Endothelial cell of umbilical vein (primary cell): ENCODE measurements at regions not wholly inside any gene's neighbourhood (a gene's known extent, or its start where the extent isn't known, plus 50 kb on each side); places are given as distances from the start of the nearest gene placed in this dataset.

ENCODE experiments used
- BruUV-seq: library from RNA; stranded (reverse); fragments of 400-500 nt; replicated peaks from 2 replicates; lab custom pipeline; 2021; lab: Mats Ljungman, UMichigan
- CTCF ChIA-PET: fragments of 300-600, 350-600 bp; sonication (Branson Sonifier 250); formaldehyde crosslinking; loops from one replicate; lab custom pipeline; 2021; ENCODE audit warnings: antibody characterized with exemption, inconsistent platforms; lab: Charles Lee
- POLR2A ChIA-PET: fragments of 300-600, 350-600 bp; sonication (Branson Sonifier 250); formaldehyde crosslinking; loops from one replicate; lab custom pipeline; 2021; ENCODE audit warnings: antibody characterized with exemption, inconsistent platforms; lab: Charles Lee
- DNase-seq: peaks from one replicate; pipeline ENCODE4 v3.0.0-alpha.2; 2011; ENCODE audit warnings: low read depth, low spot score
- FAIRE-seq: peaks from 2 replicates; lab custom pipeline; 2011; peaks lifted over from hg19 to GRCh38; lab: Jason Lieb, UNC
- H2AFZ ChIP-seq: 2 replicates; pipeline ENCODE4 v1.6.0; 2012; ENCODE audit warnings: low read depth, low read length, control low read depth, inconsistent platforms
- H3K27ac ChIP-seq: 2 replicates; pipeline ENCODE4 v1.5.1; 2011; ENCODE audit warnings: low read depth, mild to moderate bottlenecking, control low read depth, low read length, moderate library complexity; ENCODE audit not compliant: insufficient read depth
- H3K27me3 ChIP-seq, 2 experiments: 2 replicates each; pipeline versions ENCODE4 v1.6.0 to v1.6.1; 2011; ENCODE audit warnings: low read length in 2 of 2, mixed read lengths in 1 of 2; ENCODE audit not compliant: control insufficient read depth in 2 of 2, insufficient read depth in 2 of 2
- H3K36me3 ChIP-seq, 2 experiments: 2 replicates in 1 of 2; 3 replicates in 1 of 2; pipeline ENCODE4 v1.5.1; 2011; ENCODE audit warnings: low read length in 2 of 2, mild to moderate bottlenecking in 1 of 2, moderate library complexity in 1 of 2; ENCODE audit not compliant: control insufficient read depth in 2 of 2, insufficient read depth in 2 of 2; ENCODE audit errors: extremely low read depth in 1 of 2
- H3K4me1 ChIP-seq: 3 replicates; pipeline ENCODE4 v1.5.1; 2011; ENCODE audit warnings: mild to moderate bottlenecking, low read length; ENCODE audit not compliant: control insufficient read depth, insufficient read depth; ENCODE audit errors: extremely low read depth
- H3K4me2 ChIP-seq: 2 replicates; pipeline ENCODE4 v1.6.1; 2011; ENCODE audit warnings: low read length, control low read depth, mixed read lengths; ENCODE audit not compliant: insufficient read depth
- H3K4me3 ChIP-seq, 3 experiments: fragments of 200-600 bp in 1 of 3; sonication (generic), shearing (Covaris generic) in 1 of 3; replicated peaks in 1 of 3; 2 replicates each; pipeline ENCODE4 v1.5.1; 2011 to 2016; ENCODE audit warnings: control low read depth in 3 of 3, low read length in 3 of 3, mild to moderate bottlenecking in 2 of 3, inconsistent platforms in 1 of 3, low read depth in 1 of 3, moderate library complexity in 1 of 3; ENCODE audit not compliant: insufficient read depth in 1 of 3
- H3K79me2 ChIP-seq: 2 replicates; pipeline ENCODE4 v1.6.0; 2012; ENCODE audit warnings: low read length, inconsistent platforms; ENCODE audit not compliant: control insufficient read depth, insufficient read depth
- H3K9ac ChIP-seq: replicated peaks from 2 replicates; pipeline ENCODE3; 2011; ENCODE audit warnings: low read length, control low read depth; ENCODE audit not compliant: insufficient read depth; ENCODE audit errors: extremely low read depth
- H3K9me1 ChIP-seq: replicated peaks from 3 replicates; pipeline ENCODE4 v1.6.0; 2011; ENCODE audit warnings: mild to moderate bottlenecking, low read length; ENCODE audit not compliant: control insufficient read depth, insufficient read depth; ENCODE audit errors: extremely low read depth
- H3K9me3 ChIP-seq: replicated peaks from 2 replicates; pipeline ENCODE4 v1.5.1; 2012; ENCODE audit warnings: low read length, inconsistent platforms; ENCODE audit not compliant: control insufficient read depth, insufficient read depth
- H4K20me1 ChIP-seq: replicated peaks from 2 replicates; pipeline ENCODE3; 2011; ENCODE audit warnings: mild to moderate bottlenecking, low read length; ENCODE audit not compliant: control insufficient read depth, insufficient read depth; ENCODE audit errors: extremely low read depth
- CTCF ChIP-seq, 2 donors: IDR thresholded peaks; 1 replicate in 1 of 2; 2 replicates in 1 of 2; pipeline ENCODE4 v1.5.1; 2011; ENCODE audit warnings: low read length in 2 of 2, mild to moderate bottlenecking in 2 of 2, moderate library complexity in 2 of 2, control low read depth in 1 of 2, inconsistent platforms in 1 of 2, low read depth in 1 of 2; ENCODE audit not compliant: insufficient read depth in 1 of 2; ENCODE audit errors: extremely low read depth in 1 of 2
- EZH2 ChIP-seq: IDR thresholded peaks from 2 replicates; pipeline ENCODE4 v1.6.1; 2012; ENCODE audit warnings: borderline replicate concordance, low read depth, mild to moderate bottlenecking, moderate library complexity, low read length, inconsistent platforms; ENCODE audit not compliant: severe bottlenecking
- FOS ChIP-seq: IDR thresholded peaks from 2 replicates; pipeline ENCODE4 v1.6.1; 2011; ENCODE audit warnings: mild to moderate bottlenecking, low read length, moderate library complexity, borderline replicate concordance; ENCODE audit not compliant: insufficient read depth
- GATA2 ChIP-seq: IDR thresholded peaks from 2 replicates; pipeline ENCODE4 v1.7.0; 2011; ENCODE audit warnings: low read depth, mild to moderate bottlenecking, moderate library complexity, mixed read lengths, low read length; ENCODE audit not compliant: insufficient read length, insufficient read depth
- JUN ChIP-seq: IDR thresholded peaks from 2 replicates; pipeline ENCODE4 v1.6.1; 2011; ENCODE audit warnings: borderline replicate concordance, low read depth; ENCODE audit not compliant: insufficient read length, insufficient read depth
- MAX ChIP-seq: IDR thresholded peaks from 2 replicates; pipeline ENCODE4 v1.6.1; 2011; ENCODE audit not compliant: insufficient read depth, insufficient read length
- MYC ChIP-seq: IDR thresholded peaks from one replicate; pipeline ENCODE4 v1.6.1; 2011; ENCODE audit warnings: mild to moderate bottlenecking, low read depth, low read length
- POLR2A ChIP-seq: IDR thresholded peaks from 2 replicates; pipeline ENCODE4 v1.6.1; 2012; ENCODE audit warnings: low read depth, mild to moderate bottlenecking, control low read depth, low read length
- POLR2AphosphoS5 ChIP-seq: IDR thresholded peaks from 2 replicates; pipeline ENCODE4 v1.6.1; 2012; ENCODE audit warnings: low read depth, mild to moderate bottlenecking, control low read depth, low read length, moderate library complexity; ENCODE audit not compliant: insufficient read depth
- dilution Hi-C: fragments of 300-500 bp; cut with MboI; formaldehyde crosslinking; loops from one replicate; pipeline ENCODE4 v1.15.0; 2019; ENCODE audit warnings: low sequenced_read_pairs; ENCODE audit not compliant: extremely low pct_ligation_motif_present
- intact Hi-C: fragments of 100-400 bp; cut with micrococcal nuclease; formaldehyde crosslinking; loops from one replicate; pipeline ENCODE4 v1.10.0; 2022

GRCh38 chr10:33843379-33843778 lies 508.9 kb upstream of the NRP1 start:
- H3K4me2 ChIP-seq = no peak overlapping the region
- no peak overlapping the region for H2AFZ ChIP-seq
- peaks cover 3% of the 10 kb centered on the region in 2 experiments for H3K27me3 ChIP-seq
- ChIA-PET CTCF (no interaction called here), POLR2A (no interaction called here)
- H3K27ac ChIP-seq = no peak overlapping the region
- no peak for FAIRE-seq
- TF ChIP-seq GATA2 (no peak), POLR2A (no peak), JUN (no peak), MYC (no peak), POLR2AphosphoS5 (no peak), EZH2 (no peak)
- no peaks in the 10 kb centered on the region for H3K79me2 ChIP-seq
- H3K9ac ChIP-seq = no peak overlapping the region
- no TSS peak for BruUV-seq
- dilution Hi-C loops (no loop called here), intact Hi-C loops (no loop called here)
- H3K9me3 ChIP-seq = no peaks in the 10 kb centered on the region
- H3K4me3 ChIP-seq = no peak overlapping the region
- no peak for DNase-seq
- H4K20me1 ChIP-seq = no peaks in the 10 kb centered on the region
- no peaks in the 10 kb centered on the region for H3K36me3 ChIP-seq
- no peaks in the 10 kb centered on the region for H3K9me1 ChIP-seq
- H3K4me1 ChIP-seq = no peaks in the 10 kb centered on the region

- H3K9me3 ChIP-seq = no peaks in the 10 kb centered on the region
- dilution Hi-C loops (no loop called here), intact Hi-C loops (no loop called here)
- H2AFZ ChIP-seq = no peak overlapping the region
- POLR2A ChIA-PET = no interaction called here
- H3K9ac ChIP-seq = no peak overlapping the region
- H3K27me3 ChIP-seq = peaks cover 3 to 6% of the 10 kb centered on the region in 2 experiments
- CTCF ChIA-PET = interaction anchor here (1.0 kb wide), 1 partner anchor 725 kb away, joined by 3 read pairs; no protein-coding TSS in a partner anchor
- DNase-seq = no peak
- no peak overlapping the region for H3K4me3 ChIP-seq
- H4K20me1 ChIP-seq = no peaks in the 10 kb centered on the region
- no peaks in the 10 kb centered on the region for H3K36me3 ChIP-seq
- H3K4me1 ChIP-seq = no peaks in the 10 kb centered on the region
- no peak for FAIRE-seq
- no peaks in the 10 kb centered on the region for H3K9me1 ChIP-seq
- no peak for TF ChIP-seq MAX
- no peak for TF ChIP-seq MYC
- TF ChIP-seq POLR2AphosphoS5 = no peak
- TF ChIP-seq CTCF (IDR thresholded peaks at IDR 0.05; ENCODE audit: extremely low read depth in 1 of 2, insufficient read depth in 1 of 2, low read depth in 1 of 2, low read length in 2 of 2) = no peak
- TF ChIP-seq GATA2 = no peak
- TF ChIP-seq EZH2 = no peak
- no peak for TF ChIP-seq FOS
- TF ChIP-seq JUN = no peak
- no peak for TF ChIP-seq POLR2A
- no TSS peak for BruUV-seq
- no peak overlapping the region for H3K4me2 ChIP-seq
- no peaks in the 10 kb centered on the region for H3K79me2 ChIP-seq
- H3K27ac ChIP-seq = no peak overlapping the region
Observed at GRCh38 chr10:33841678-33842077, 507.2 kb upstream of the NRP1 start.
